ENCODE measurements at regions not wholly inside any gene's neighbourhood (a gene's known extent, or its start where the extent isn't known, plus 50 kb on each side); places are given as distances from the start of the nearest gene placed in this dataset.

DNA sequence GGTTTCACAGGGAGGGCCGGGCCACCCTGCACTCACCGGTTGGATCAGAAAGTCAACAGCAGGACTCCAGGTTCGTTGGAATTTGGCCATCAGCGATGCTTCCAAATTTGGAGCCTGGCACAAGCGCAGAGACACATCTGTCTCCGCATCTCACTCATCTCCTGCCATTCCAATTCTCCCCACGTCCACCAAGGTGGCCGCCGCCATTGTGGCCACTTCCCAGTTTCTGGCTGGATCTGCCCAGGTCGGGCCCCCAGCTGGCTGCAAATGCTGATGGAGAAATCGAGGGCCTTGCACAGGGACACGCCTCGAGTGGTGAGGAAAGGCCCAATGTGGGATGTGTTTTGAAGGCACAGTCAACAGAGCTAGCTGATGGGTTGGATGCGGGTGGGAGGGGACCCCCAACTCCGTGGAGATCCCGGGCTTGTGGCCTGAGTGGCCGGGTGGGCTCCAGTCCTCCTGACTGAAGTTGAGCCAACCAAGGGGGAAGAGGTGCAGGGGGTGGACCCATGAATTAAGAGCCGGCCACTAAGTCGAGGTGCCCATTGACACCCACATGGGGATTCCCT is 102.7 kb downstream of the CRYAA start:
- DNase-seq = no peak

GRCh38 chr21:43270800-43271301 is 102.0 kb downstream of the CRYAA start:
- no peak for DNase-seq

- DNase-seq = no peak
Observed at GRCh38 chr21:43269957-43270705, 101.3 kb downstream of the CRYAA start.

- DNase-seq = no peak
Observed at GRCh38 chr21:43269440-43269839, 100.6 kb downstream of the CRYAA start.

GRCh38 chr21:43268804-43269186 is 100.0 kb downstream of the CRYAA start:
- no peak for DNase-seq

DNA sequence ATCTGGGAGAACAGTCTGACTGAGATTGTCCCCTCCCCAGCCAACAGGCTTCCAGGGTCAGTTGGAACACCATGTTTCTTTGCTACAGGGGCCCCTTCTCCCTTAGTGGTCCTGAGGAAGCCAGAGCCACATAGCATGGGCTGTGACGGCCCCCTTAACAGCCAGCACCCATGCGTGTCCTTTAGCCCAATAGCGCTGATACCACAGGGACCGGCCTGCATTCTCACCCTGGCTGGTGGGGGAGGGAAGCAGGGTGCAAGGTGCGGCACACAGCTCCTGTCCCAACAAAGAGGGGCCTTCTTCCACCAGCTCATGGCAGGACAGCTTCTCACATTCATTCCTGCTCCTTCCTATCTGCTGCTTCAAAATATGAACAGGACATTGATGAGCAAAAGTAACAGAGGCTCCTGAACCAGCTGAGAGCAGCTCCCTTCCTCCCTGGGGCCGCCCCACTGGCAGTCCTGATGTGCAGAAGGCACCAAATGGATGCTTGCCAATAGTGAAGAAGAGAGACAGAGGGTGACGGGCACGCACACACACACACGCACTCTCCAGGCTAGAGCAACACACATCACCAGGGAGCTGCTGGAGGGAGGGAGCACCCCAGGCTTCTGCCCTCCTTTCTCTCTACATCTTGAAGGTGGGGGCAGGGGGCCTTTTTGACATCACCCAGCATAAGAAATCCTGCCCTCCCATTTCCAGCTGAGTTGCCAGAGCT is 99.4 kb downstream of the CRYAA start:
- DNase-seq = no peak

DNA sequence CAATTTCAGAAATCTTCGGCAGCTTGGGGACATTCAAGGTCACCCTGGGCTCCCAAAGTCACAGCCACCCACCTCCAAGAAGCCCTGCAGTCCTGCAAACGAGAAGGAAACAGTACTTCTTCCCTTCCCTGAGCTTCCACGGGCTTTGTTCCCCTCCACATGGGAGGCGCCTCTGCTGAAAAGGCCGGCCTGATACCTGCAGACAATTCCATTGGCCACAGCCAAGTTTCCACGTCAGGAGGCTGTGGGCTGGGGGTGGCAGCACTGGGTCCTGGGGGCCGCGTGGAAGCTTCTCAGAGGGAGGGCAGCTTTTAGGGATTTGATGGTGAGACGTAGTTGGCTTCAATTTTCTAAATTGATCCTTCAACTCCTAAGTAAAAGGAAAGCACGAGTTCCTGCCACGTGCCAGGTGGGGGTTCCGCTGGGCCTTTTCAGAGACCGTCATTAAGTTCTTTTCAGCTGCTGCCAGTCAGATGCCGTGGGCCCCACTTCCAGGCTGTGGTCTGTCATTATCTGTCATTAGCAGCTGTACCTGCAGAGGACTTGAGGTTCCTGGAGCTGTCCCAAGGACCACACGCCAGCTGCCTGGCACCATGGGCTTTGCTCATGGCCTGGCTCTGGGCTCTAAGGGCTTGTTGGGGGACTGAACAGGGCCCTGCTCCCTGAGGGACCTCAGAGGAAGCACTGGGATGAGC is 98.7 kb downstream of the CRYAA start:
- DNase-seq = no peak

DNA sequence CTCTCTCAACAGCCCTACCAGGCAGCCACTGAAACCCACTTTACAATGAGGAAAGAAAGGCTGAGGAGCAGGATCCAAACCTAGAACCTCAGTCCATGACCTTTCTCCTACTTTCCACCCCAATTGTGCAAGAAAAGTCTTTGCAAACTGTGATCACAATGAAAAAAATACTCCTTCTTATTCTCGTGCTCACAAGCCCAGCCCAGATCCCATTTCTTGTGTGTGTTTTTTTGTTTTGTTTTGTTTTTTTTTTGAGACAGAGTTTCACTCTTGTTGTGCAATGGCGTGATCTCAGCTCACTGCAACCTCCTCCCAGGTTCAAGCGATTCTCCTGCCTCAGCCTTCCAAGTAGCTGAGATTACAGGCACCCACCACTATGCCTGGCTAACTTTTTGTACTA is 97.7 kb downstream of the CRYAA start:
- DNase-seq = no peak

GRCh38 chr21:43262427-43262826 is 93.6 kb downstream of the CRYAA start:
- DNase-seq = no peak
